H9 (cell line): ENCODE measurements at regions not wholly inside any gene's neighbourhood (a gene's known extent, or its start where the extent isn't known, plus 50 kb on each side); places are given as distances from the start of the nearest gene placed in this dataset.

Experiments used
- DNase-seq: peaks from one replicate; pipeline ENCODE4 v3.0.0-alpha.2; 2017
- H2AFZ ChIP-seq: one replicate; pipeline ENCODE4 v1.6.1; 2013; ENCODE audit warnings: mild to moderate bottlenecking, low read length, control low read depth, moderate library complexity
- H2AK5ac ChIP-seq: 2 replicates; pipeline ENCODE4 v1.6.1; 2013; ENCODE audit warnings: low read length, control low read depth, mixed read lengths; ENCODE audit not compliant: insufficient read length
- H2BK120ac ChIP-seq: one replicate; pipeline ENCODE4 v1.6.1; 2013; ENCODE audit warnings: low read depth, mild to moderate bottlenecking, low read length, control low read depth, inconsistent platforms; ENCODE audit not compliant: poor library complexity, severe bottlenecking
- H2BK12ac ChIP-seq: 2 replicates; pipeline ENCODE4 v1.6.1; 2013; ENCODE audit warnings: low read length, control low read depth, mixed read lengths, low read depth; ENCODE audit not compliant: insufficient read length
- H2BK15ac ChIP-seq: 2 replicates; pipeline ENCODE4 v1.6.1; 2013; ENCODE audit warnings: low read depth, low read length, control low read depth
- H2BK20ac ChIP-seq: one replicate; pipeline ENCODE4 v1.6.1; 2013; ENCODE audit warnings: low read depth, mild to moderate bottlenecking, low read length, control low read depth, inconsistent platforms; ENCODE audit not compliant: poor library complexity, severe bottlenecking
- H2BK5ac ChIP-seq: 2 replicates; pipeline ENCODE4 v1.6.1; 2013; ENCODE audit warnings: low read length, control low read depth, mixed read lengths; ENCODE audit not compliant: insufficient read length
- H3K14ac ChIP-seq: 2 replicates; pipeline ENCODE4 v1.6.1; 2013; ENCODE audit warnings: low read length, control low read depth; ENCODE audit not compliant: insufficient read depth
- H3K18ac ChIP-seq: 2 replicates; pipeline ENCODE4 v1.6.1; 2013; ENCODE audit warnings: low read depth, mild to moderate bottlenecking, mixed read lengths, low read length, control low read depth; ENCODE audit not compliant: insufficient read length
- H3K23ac ChIP-seq: 2 replicates; pipeline ENCODE4 v1.6.1; 2013; ENCODE audit warnings: low read length, control low read depth, mixed read lengths, low read depth; ENCODE audit not compliant: insufficient read length
- H3K23me2 ChIP-seq: 2 replicates; pipeline ENCODE4 v1.6.1; 2013; ENCODE audit warnings: low read depth, mild to moderate bottlenecking, mixed read lengths, low read length, control low read depth; ENCODE audit not compliant: insufficient read length, poor library complexity, severe bottlenecking
- H3K27ac ChIP-seq: 2 replicates; pipeline ENCODE4 v1.5.1; 2013; ENCODE audit warnings: low read length, control low read depth, mixed read lengths, low read depth; ENCODE audit not compliant: insufficient read length
- H3K27me3 ChIP-seq: 2 replicates; pipeline ENCODE4 v1.6.1; 2013; ENCODE audit warnings: low read length, control low read depth, inconsistent platforms; ENCODE audit not compliant: insufficient read depth
- H3K4ac ChIP-seq: 2 replicates; pipeline ENCODE4 v1.6.1; 2013; ENCODE audit warnings: low read depth, mild to moderate bottlenecking, control low read depth, inconsistent platforms, low read length, moderate library complexity
- H3K4me1 ChIP-seq: 2 replicates; pipeline ENCODE4 v1.6.1; 2013; ENCODE audit warnings: low read length, control low read depth, inconsistent platforms; ENCODE audit not compliant: insufficient read depth
- H3K4me2 ChIP-seq: 2 replicates; pipeline ENCODE4 v1.6.1; 2013; ENCODE audit warnings: low read length, control low read depth, mixed read lengths; ENCODE audit not compliant: insufficient read length, insufficient read depth
- H3K56ac ChIP-seq: 2 replicates; pipeline ENCODE4 v1.6.1; 2013; ENCODE audit warnings: low read depth, mild to moderate bottlenecking, mixed read lengths, low read length, control low read depth; ENCODE audit not compliant: insufficient read length
- H3K79me1 ChIP-seq: 2 replicates; pipeline ENCODE4 v1.6.1; 2013; ENCODE audit warnings: low read depth, mild to moderate bottlenecking, moderate library complexity, low read length, control low read depth, inconsistent platforms; ENCODE audit not compliant: insufficient read depth, poor library complexity, severe bottlenecking
- H3K79me2 ChIP-seq: 2 replicates; pipeline ENCODE4 v1.6.1; 2013; ENCODE audit warnings: low read length, control low read depth, inconsistent platforms; ENCODE audit not compliant: insufficient read depth
- H3K9ac ChIP-seq: 2 replicates; pipeline ENCODE4 v1.6.1; 2013; ENCODE audit warnings: low read length, control low read depth, mixed read lengths; ENCODE audit not compliant: insufficient read length; ENCODE audit errors: extremely low read depth
- H3K9me3 ChIP-seq: one replicate; pipeline ENCODE4 v1.6.1; 2013; ENCODE audit warnings: low read depth, low read length, inconsistent platforms; ENCODE audit not compliant: control insufficient read depth
- H3T11ph ChIP-seq: one replicate; pipeline ENCODE4 v1.6.1; 2013; ENCODE audit warnings: mild to moderate bottlenecking, low read length, control low read depth, inconsistent platforms
- H4K20me1 ChIP-seq: one replicate; pipeline ENCODE4 v1.6.1; 2013; ENCODE audit not compliant: control insufficient read depth, insufficient read length, insufficient read depth
- H4K5ac ChIP-seq: 2 replicates; pipeline ENCODE4 v1.6.1; 2013; ENCODE audit warnings: low read depth, mild to moderate bottlenecking, mixed read lengths, low read length, control low read depth; ENCODE audit not compliant: insufficient read length
- H4K8ac ChIP-seq: replicated peaks from 2 replicates; pipeline ENCODE4 v1.6.1; 2013; ENCODE audit warnings: low read length, control low read depth, mixed read lengths, low read depth; ENCODE audit not compliant: insufficient read length
- H4K91ac ChIP-seq: 2 replicates; pipeline ENCODE4 v1.6.1; 2013; ENCODE audit warnings: low read depth, mild to moderate bottlenecking, moderate library complexity, mixed read lengths, low read length, control low read depth; ENCODE audit not compliant: insufficient read length
- H3K27ac Mint-ChIP-seq, 3 experiments: 2 replicates in 2 of 3; 3 replicates in 1 of 3; pipeline ENCODE4 v1.8.0; 2020 to 2021; ENCODE audit warnings: mixed read lengths in 3 of 3, mild to moderate bottlenecking in 1 of 3, moderate library complexity in 1 of 3
- H3K27me3 Mint-ChIP-seq: 2 replicates; pipeline ENCODE4 v1.8.0; 2021; ENCODE audit warnings: low read depth, mild to moderate bottlenecking, moderate library complexity, mixed read lengths
- H3K36me3 Mint-ChIP-seq, 3 experiments: 2 replicates in 2 of 3; 3 replicates in 1 of 3; pipeline ENCODE4 v1.8.0; 2020 to 2021; ENCODE audit warnings: low read depth in 3 of 3, mixed read lengths in 3 of 3; ENCODE audit not compliant: insufficient read depth in 1 of 3
- H3K4me1 Mint-ChIP-seq, 2 experiments: 2 replicates each; pipeline ENCODE4 v1.8.0; 2020; ENCODE audit warnings: mixed read lengths in 2 of 2
- H3K4me3 Mint-ChIP-seq, 2 experiments: 2 replicates in 1 of 2; 3 replicates in 1 of 2; pipeline ENCODE4 v1.8.0; 2020 to 2021; ENCODE audit warnings: mild to moderate bottlenecking in 2 of 2, mixed read lengths in 2 of 2, moderate library complexity in 1 of 2
- H3K9me3 Mint-ChIP-seq, 2 experiments: 2 replicates in 1 of 2; 3 replicates in 1 of 2; pipeline ENCODE4 v1.8.0; 2020; ENCODE audit warnings: mild to moderate bottlenecking in 2 of 2, mixed read lengths in 2 of 2, moderate library complexity in 1 of 2
- CTCF ChIP-seq: fragments of 200-600 bp; sonication (generic); conservative IDR thresholded peaks from 3 replicates; pipeline ENCODE4 v1.8.0; 2021; ENCODE audit warnings: antibody characterized with exemption, mild to moderate bottlenecking
- WGBS: extraction: QIAGEN DNeasy Blood & Tissue Kit; methylation state at CpG from one replicate; pipeline ENCODE4 v1.1.7; 2013; ENCODE audit warnings: missing lambda C conversion rate, low lambda C conversion rate, mixed read lengths; ENCODE audit not compliant: insufficient read length; ENCODE audit errors: extremely low coverage; 5-methylcytosine and 5-hydroxymethylcytosine counted together

- no peak overlapping the region for H2BK5ac ChIP-seq
- H2AFZ ChIP-seq: no peak overlapping the region
- H2BK15ac ChIP-seq: no peak overlapping the region
- H2BK20ac ChIP-seq: no peak overlapping the region
- Mint-ChIP-seq H3K27me3 (peaks cover 30% of the 10 kb centered on the region), H3K9me3 (peaks cover 0 to 2% of the 10 kb centered on the region in 2 experiments; a peak in 1 of 5 replicates), H3K27ac (no peak overlapping the region), H3K36me3 (no peaks in the 10 kb centered on the region), H3K4me3 (no peak overlapping the region), H3K4me1 (peaks cover 29% of the 10 kb centered on the region in 2 experiments)
- no peak overlapping the region for H2AK5ac ChIP-seq
- no peak overlapping the region for H4K8ac ChIP-seq
- no peaks in the 10 kb centered on the region for H3K27me3 ChIP-seq
- H2BK12ac ChIP-seq: no peak overlapping the region
- no CpG with 5 or more reads among the region's 2 CpGs for WGBS
- no peak overlapping the region for H3K27ac ChIP-seq
- H3K56ac ChIP-seq: no peak overlapping the region
- H3K4ac ChIP-seq: no peak overlapping the region
- no peak overlapping the region for H4K5ac ChIP-seq
- H3K23ac ChIP-seq: no peak overlapping the region
- H3K23me2 ChIP-seq: no peaks in the 10 kb centered on the region
- H3K18ac ChIP-seq: no peak overlapping the region
- H3K79me2 ChIP-seq: no peaks in the 10 kb centered on the region
- DNase-seq: no peak
- no peak overlapping the region for H2BK120ac ChIP-seq
- no peak for TF ChIP-seq CTCF
- H3K4me2 ChIP-seq: no peak overlapping the region
- H3K79me1 ChIP-seq: no peaks in the 10 kb centered on the region
- H3K4me1 ChIP-seq: peaks cover 8% of the 10 kb centered on the region; the same call in 1 of the 2 replicates
- H4K91ac ChIP-seq: no peak overlapping the region
- no peak overlapping the region for H3K14ac ChIP-seq
- no peak overlapping the region for H3T11ph ChIP-seq
- no peaks in the 10 kb centered on the region for H3K9me3 ChIP-seq
- no peak overlapping the region for H3K9ac ChIP-seq
- no peaks in the 10 kb centered on the region for H4K20me1 ChIP-seq
Measured at GRCh38 chr16:86821895-86822294, 243.5 kb downstream of the FOXL1 start.
